ENCODE measurements at regions not wholly inside any gene's neighbourhood (a gene's known extent, or its start where the extent isn't known, plus 50 kb on each side); places are given as distances from the start of the nearest gene placed in this dataset.

GRCh38 chr1:238029126-238029525 lies 138.4 kb upstream of the ZP4 start:
- TF ChIP-seq CTCF (IDR thresholded peaks at IDR 0.05) = no peak
- TF ChIP-seq ZFX (IDR thresholded peaks at IDR 0.05; ENCODE audit: borderline replicate concordance) = no peak

All from 22Rv1 (cell line).